ENCODE measurements at regions not wholly inside any gene's neighbourhood (a gene's known extent, or its start where the extent isn't known, plus 50 kb on each side); places are given as distances from the start of the nearest gene placed in this dataset.

DNA sequence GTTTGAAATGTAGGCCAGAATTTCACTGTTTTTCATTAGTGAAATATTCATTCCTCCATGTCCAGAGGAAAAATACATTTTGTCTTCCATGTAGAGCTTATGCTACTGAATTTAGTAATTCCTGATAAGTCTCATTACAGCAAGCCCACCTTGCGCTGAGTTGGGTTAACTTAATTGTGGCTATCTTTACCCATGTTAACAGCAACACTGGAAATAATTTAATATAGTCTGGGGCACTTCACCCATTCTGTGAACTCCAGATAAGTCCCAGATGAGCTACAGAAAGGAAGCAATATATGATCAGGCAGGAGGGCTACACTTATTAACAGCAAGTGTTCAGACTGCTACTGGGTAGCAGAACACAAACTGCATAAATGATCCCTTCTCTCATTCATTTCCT lies 270.1 kb upstream of the CNTN4 start:
- DNase-seq, result no peak

- no peak for DNase-seq
These were observed 267.8 kb upstream of the CNTN4 start for GRCh38 chr3:1830851-1831250.

GRCh38 chr3:1832395-1832794 lies 266.3 kb upstream of the CNTN4 start:
- no peak for DNase-seq

GRCh38 chr3:1843111-1843510 lies 255.6 kb upstream of the CNTN4 start:
- DNase-seq, result no peak

GRCh38 chr3:1847571-1847970 lies 251.1 kb upstream of the CNTN4 start:
- DNase-seq, result no peak

DNA sequence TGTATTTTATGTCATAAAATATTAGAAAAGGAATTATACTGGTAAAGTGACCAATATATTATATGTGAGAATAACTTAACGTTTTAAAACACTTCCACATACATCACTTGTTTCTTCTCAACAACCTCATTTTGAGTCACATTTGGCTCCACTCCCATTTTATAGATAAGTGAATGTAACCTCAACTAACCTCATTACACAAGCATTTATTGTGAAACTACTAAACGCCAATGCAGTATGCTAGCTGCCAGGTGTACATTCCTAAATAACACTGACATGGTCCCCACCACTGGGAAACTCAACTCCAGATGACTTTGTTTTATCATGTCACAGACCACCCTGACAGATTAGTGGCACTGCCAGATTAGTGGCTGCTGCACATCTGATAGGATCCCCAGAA lies 249.7 kb upstream of the CNTN4 start:
- DNase-seq, result no peak

DNA sequence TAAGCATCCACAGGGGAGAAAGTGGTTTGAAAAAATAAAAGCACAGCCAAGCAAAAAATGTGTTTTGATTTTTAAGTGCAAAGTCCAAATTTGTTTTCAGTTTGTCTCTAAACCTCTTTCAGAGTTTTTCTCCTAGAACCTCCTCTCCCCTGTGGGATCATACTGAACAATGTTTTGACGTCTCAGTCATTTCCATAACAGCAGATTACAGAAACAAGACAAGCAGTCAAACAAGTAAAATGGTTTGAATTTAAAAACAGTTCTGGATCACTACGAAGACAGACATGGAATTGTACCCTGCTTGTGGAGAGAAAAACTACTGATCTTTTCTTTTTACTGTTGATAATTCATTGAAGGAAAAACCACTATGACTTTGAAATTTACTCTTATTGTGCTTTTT lies 245.7 kb upstream of the CNTN4 start:
- no peak for DNase-seq

GRCh38 chr3:1855841-1856240 lies 242.8 kb upstream of the CNTN4 start:
- no peak for DNase-seq

GRCh38 chr3:1870738-1871137 lies 227.9 kb upstream of the CNTN4 start:
- DNase-seq, result no peak

DNA sequence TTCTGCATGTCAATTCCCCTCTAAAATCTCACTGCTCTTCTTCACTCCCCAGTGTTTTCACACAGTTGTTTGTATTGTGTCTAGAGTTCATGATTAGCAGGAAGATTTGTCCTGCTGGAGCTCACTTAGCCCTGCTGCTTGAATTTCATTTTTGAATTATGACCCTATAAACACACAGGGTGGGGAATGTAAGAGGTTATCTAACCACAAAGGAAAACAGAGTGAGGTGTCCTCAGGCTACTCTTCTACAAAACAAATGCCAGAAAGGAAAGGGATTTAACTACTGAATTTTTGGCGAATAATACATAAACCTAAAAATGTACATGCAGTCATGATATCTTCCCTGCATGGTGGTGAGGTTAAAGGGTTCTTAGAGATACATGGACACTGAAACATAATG lies 215.1 kb upstream of the CNTN4 start:
- no peak for DNase-seq

- no peak for DNase-seq
These were observed 206.2 kb upstream of the CNTN4 start for GRCh38 chr3:1892459-1892858.

DNA sequence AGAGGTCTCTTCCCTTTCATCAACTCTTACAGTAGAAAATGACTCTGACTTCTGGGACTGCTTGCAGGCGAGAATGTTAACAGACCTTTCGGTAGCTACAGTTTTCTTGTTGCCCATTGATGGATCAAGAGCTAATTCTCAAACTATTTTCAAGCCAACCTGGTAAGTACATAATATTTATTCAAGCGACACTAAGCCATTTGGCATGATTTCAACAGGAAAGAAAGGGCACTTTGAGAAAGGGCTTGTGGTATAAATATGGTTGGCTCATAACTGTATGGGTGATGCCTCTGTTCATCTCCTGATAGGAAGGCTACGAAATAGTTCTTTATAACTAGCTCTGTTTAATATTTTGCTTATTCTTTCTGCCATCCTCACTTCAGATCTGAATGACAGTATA lies 196.2 kb upstream of the CNTN4 start:
- DNase-seq, result peak; percentile 23

- no peak for DNase-seq
These were observed 195.6 kb upstream of the CNTN4 start for GRCh38 chr3:1903111-1903510.

- DNase-seq, result no peak
These were observed 190.8 kb upstream of the CNTN4 start for GRCh38 chr3:1907911-1908310.

DNA sequence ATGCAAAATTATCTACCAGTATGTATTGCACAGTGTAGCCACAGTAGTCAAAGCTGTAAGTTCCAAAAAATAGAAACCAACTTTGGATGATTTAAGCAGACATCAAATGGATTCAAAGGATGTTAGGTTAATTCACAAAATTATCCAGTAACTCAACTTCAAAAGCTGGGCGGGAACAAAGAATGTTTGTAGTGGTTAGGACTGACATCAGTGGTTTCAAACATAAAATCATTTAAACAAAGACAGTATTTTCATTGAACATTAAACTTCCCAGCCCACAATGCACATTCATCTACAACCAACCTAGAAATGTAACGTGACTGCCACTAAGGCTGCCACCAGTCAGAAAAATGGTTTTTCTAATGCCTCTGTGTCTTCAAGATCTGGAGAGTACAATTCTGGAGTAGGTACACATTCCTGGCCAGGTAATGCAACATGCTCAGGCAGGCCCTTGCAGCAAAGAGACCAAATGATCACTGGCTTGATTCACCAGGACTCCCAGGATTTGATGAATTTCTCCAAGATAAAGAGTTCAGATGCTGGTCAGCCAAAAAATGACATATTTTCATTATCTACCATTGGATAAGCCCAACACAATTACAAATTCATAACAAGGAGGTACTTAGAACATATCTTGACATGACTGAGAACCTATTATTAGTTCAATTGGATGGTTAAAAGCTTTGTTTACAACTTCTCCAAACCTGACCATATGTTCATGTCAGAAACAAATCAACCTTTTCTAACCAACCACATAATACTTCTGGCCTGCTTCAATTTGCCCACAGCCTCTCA lies 189.8 kb upstream of the CNTN4 start:
- DNase-seq, result no peak

DNA sequence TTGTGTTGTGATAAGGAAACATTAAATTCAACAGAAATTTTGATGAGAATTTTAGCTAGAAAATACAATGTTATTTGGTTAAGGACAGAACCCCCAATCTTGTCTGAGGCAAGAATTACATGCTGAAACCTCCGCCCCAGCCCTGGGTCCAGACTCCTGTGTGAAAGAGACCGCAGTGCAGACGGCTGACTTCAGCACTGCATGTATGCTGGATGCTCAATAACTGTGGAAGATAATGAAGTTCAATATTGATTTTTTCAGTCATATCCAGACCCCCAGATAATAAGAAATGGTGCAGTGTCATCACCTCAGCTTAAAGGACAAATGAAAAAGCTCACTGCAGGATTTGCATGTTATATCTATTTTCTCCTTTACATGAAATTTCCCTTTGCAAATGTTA lies 188.3 kb upstream of the CNTN4 start:
- no peak for DNase-seq

GRCh38 chr3:1929788-1930414 lies 168.8 kb upstream of the CNTN4 start:
- DNase-seq, result no peak

DNA sequence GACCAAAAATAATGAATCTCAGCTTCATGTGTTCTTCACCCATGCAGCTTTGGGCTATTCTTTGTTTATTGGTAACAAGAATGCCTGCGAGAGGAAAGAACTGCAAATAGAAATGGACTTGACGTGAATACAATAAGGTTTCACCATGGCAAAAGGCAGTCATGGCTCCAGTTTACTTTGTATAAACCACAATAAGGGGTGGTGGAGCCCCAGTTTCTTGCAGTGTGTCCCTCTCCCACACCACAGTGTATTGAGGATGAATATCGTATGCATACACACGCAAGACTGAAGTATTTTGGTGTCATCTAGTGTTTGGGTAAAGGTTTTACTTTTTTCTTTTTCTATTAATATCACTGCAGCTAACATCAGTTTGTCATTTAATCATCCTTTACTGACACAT lies 159.7 kb upstream of the CNTN4 start:
- DNase-seq, result no peak

- no peak for DNase-seq
These were observed 155.9 kb upstream of the CNTN4 start for GRCh38 chr3:1942781-1943180.

GRCh38 chr3:1943395-1944118 lies 155.1 kb upstream of the CNTN4 start:
- no peak for DNase-seq

DNA sequence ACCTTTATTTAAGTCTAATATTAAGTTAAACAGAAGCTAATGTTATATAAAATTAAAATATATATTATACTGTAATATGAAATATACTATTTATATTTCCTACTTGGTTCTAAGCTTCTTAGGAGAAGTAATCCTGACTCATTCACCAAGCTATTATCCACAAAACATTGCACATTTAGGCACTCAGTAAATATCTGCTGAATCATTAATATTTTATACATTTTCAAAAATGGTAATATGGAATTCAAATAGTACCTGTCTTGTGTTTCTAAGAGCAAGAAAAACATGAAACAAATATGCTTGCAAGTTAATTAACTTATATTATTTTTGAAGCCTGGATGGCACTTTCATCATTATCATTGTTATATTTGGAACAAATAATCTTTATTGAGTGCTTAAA lies 153.0 kb upstream of the CNTN4 start:
- no peak for DNase-seq

DNA sequence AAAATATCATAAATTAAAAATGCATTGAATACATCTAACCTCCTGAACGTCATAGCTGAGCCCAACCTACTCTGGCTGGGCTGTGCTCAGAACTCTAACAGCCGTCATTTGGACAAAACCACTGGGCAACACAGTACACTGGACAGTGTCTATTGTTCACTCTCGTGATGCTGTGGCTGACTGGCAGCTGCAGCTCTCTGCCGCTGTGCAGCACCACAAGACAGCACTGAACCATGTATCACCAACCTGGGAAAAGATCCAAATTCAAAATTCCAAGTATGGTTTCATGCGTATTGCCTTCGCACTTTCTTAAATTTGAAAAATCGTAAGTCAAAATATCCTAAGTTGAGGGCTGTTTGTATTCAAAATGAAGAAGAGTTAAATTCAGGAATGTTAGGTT lies 145.1 kb upstream of the CNTN4 start:
- DNase-seq, result no peak

- no peak for DNase-seq
These were observed 144.0 kb upstream of the CNTN4 start for GRCh38 chr3:1954632-1955031.

DNA sequence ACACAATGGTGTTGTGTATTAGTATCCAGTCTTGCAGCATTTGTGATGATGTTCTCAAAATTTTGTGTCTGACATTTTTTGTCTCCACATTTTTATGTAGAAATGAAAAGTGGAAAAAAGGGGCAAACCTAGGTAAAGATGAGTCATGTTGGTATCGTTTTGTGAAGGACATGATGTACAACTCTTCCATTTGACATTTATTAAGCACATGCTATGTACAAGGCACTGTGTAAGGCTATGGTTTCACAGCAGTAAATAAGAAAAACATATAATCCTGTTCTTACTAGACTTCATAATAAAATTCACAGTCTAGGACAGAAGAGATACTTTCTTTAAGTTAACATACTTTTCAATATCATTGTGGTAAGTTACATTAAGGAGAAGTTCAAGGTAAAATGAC lies 143.5 kb upstream of the CNTN4 start:
- no peak for DNase-seq
